ENCODE measurements at regions not wholly inside any gene's neighbourhood (a gene's known extent, or its start where the extent isn't known, plus 50 kb on each side); places are given as distances from the start of the nearest gene placed in this dataset.

- TF ChIP-seq DEAF1 (CRISPR knock-in tag; IDR thresholded peaks at IDR 0.05) (peak; percentile 91), CBX5 (IDR thresholded peaks at IDR 0.05; ENCODE audit: borderline replicate concordance, low read depth) (no peak), HES1 (IDR thresholded peaks at IDR 0.05; ENCODE audit: low read depth) (no peak), TEAD1 (CRISPR knock-in tag; IDR thresholded peaks at IDR 0.05) (peak in 1 of 2 experiments; percentile 75; a peak in 1 of 4 replicates), ID3 (CRISPR knock-in tag; IDR thresholded peaks at IDR 0.05) (no peak), ID3 (tag; IDR thresholded peaks at IDR 0.05) (no peak), ARID3B (CRISPR knock-in tag; IDR thresholded peaks at IDR 0.05; ENCODE audit: borderline replicate concordance) (no peak), NRF1 (conservative IDR thresholded peaks at IDR 0.05 in 1 of 2, IDR thresholded peaks at IDR 0.05 in 1 of 2) (peak; percentile 57 to 70), HBP1 (CRISPR knock-in tag; IDR thresholded peaks at IDR 0.05) (no peak), CTCFL (IDR thresholded peaks at IDR 0.05; ENCODE audit: borderline replicate concordance, insufficient read depth, low read depth, low read length, poor library complexity, severe bottlenecking) (peak; percentile 79), CTCF (IDR thresholded peaks at IDR 0.05 in 2 of 3, conservative IDR thresholded peaks at IDR 0.05 in 1 of 3; ENCODE audit: insufficient read depth in 2 of 3, low read depth in 1 of 3, low read length in 3 of 3) (peak; percentile 97 to 100 (median 99)), BHLHE40 (IDR thresholded peaks at IDR 0.05; ENCODE audit: low read length) (peak; percentile 17; the same call in 1 of the 2 replicates), XRCC5 (IDR thresholded peaks at IDR 0.05; ENCODE audit: low read depth, low read length) (0 out of 2 replicates have a peak, but pooled peaks have one; percentile 71), RB1 (IDR thresholded peaks at IDR 0.05; ENCODE audit: low read depth) (peak; percentile 91), ZNF79 (CRISPR knock-in tag; IDR thresholded peaks at IDR 0.05; ENCODE audit: low read depth) (no peak)
Observed at GRCh38 chr11:129750343-129751292, 65.0 kb upstream of the TMEM45B start (continued).

Measured in K562 (cell line).